PC-3 (cell line): ENCODE measurements at regions not wholly inside any gene's neighbourhood (a gene's known extent, or its start where the extent isn't known, plus 50 kb on each side); places are given as distances from the start of the nearest gene placed in this dataset.

Experiments used
- EZH2 ChIP-seq: fragments of 300-600 bp; sonication (generic); IDR thresholded peaks from one replicate; pipeline ENCODE4 v1.6.1; 2017; ENCODE audit warnings: antibody characterized with exemption, mild to moderate bottlenecking, low read length; ENCODE audit not compliant: unreplicated experiment
- EZH2phosphoT487 ChIP-seq: fragments of 300-600 bp; sonication (generic); IDR thresholded peaks from 2 replicates; pipeline ENCODE4 v1.6.1; 2018; ENCODE audit warnings: mild to moderate bottlenecking, antibody characterized with exemption, low read length, borderline replicate concordance
- TF ChIP-seq, protein P1 (sequence below): fragments of 300-600 bp; sonication (generic); conservative IDR thresholded peaks from 2 replicates; pipeline ENCODE4 v1.5.1; 2017; ENCODE audit warnings: antibody characterized with exemption, low read depth, mild to moderate bottlenecking, low read length

GRCh38 chr7:106347229-106347833 lies 62.5 kb upstream of the NAMPT start:
- TF ChIP-seq, protein P1, sequence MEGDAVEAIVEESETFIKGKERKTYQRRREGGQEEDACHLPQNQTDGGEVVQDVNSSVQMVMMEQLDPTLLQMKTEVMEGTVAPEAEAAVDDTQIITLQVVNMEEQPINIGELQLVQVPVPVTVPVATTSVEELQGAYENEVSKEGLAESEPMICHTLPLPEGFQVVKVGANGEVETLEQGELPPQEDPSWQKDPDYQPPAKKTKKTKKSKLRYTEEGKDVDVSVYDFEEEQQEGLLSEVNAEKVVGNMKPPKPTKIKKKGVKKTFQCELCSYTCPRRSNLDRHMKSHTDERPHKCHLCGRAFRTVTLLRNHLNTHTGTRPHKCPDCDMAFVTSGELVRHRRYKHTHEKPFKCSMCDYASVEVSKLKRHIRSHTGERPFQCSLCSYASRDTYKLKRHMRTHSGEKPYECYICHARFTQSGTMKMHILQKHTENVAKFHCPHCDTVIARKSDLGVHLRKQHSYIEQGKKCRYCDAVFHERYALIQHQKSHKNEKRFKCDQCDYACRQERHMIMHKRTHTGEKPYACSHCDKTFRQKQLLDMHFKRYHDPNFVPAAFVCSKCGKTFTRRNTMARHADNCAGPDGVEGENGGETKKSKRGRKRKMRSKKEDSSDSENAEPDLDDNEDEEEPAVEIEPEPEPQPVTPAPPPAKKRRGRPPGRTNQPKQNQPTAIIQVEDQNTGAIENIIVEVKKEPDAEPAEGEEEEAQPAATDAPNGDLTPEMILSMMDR: no peak
- no peak for TF ChIP-seq EZH2phosphoT487
- TF ChIP-seq EZH2: no peak
